Neural crest cell (in vitro differentiated cells): ENCODE measurements at regions not wholly inside any gene's neighbourhood (a gene's known extent, or its start where the extent isn't known, plus 50 kb on each side); places are given as distances from the start of the nearest gene placed in this dataset.

ENCODE experiments used
- DNase-seq: peaks from one replicate; pipeline ENCODE4 v3.0.0; 2021; ENCODE audit warnings: low read depth, mixed read lengths, low spot score
- H3K27ac Mint-ChIP-seq: one replicate; pipeline ENCODE4 v1.8.0; 2021; ENCODE audit warnings: mild to moderate bottlenecking, mixed read lengths; ENCODE audit not compliant: unreplicated experiment
- H3K27me3 Mint-ChIP-seq: 2 replicates; pipeline ENCODE4 v1.8.0; 2021; ENCODE audit warnings: low read depth, mild to moderate bottlenecking, mixed read lengths
- H3K36me3 Mint-ChIP-seq: 2 replicates; pipeline ENCODE4 v1.8.0; 2021; ENCODE audit warnings: low read depth, mild to moderate bottlenecking, mixed read lengths
- H3K4me1 Mint-ChIP-seq: 2 replicates; pipeline ENCODE4 v1.8.0; 2021; ENCODE audit warnings: mixed read lengths
- H3K4me3 Mint-ChIP-seq: one replicate; pipeline ENCODE4 v1.8.0; 2021; ENCODE audit warnings: mild to moderate bottlenecking, mixed read lengths
- H3K9me3 Mint-ChIP-seq: 2 replicates; pipeline ENCODE4 v1.8.0; 2021; ENCODE audit warnings: mixed read lengths
- CTCF ChIP-seq: fragments of 200-600 bp; sonication (generic); conservative IDR thresholded peaks from 2 replicates; pipeline ENCODE4 v1.5.0; 2021; ENCODE audit warnings: antibody characterized with exemption, mild to moderate bottlenecking

GRCh38 chr12:83473408-83474095, 786.8 kb downstream of the TMTC2 start:
- Mint-ChIP-seq H3K27me3 (no peaks in the 10 kb centered on the region), H3K9me3 (no peaks in the 10 kb centered on the region), H3K36me3 (no peaks in the 10 kb centered on the region), H3K27ac (no peak overlapping the region), H3K4me1 (no peaks in the 10 kb centered on the region), H3K4me3 (no peak overlapping the region)
- TF ChIP-seq CTCF = no peak
- DNase-seq = no peak

GRCh38 chr12:83472772-83473171, 786.1 kb downstream of the TMTC2 start:
- TF ChIP-seq CTCF = no peak
- DNase-seq = no peak
- H3K27ac Mint-ChIP-seq = no peak overlapping the region
- H3K9me3 Mint-ChIP-seq = no peaks in the 10 kb centered on the region
- no peak overlapping the region for H3K4me3 Mint-ChIP-seq
- no peaks in the 10 kb centered on the region for H3K4me1 Mint-ChIP-seq
- H3K27me3 Mint-ChIP-seq = no peaks in the 10 kb centered on the region
- no peaks in the 10 kb centered on the region for H3K36me3 Mint-ChIP-seq

- no peak for DNase-seq
- H3K4me3 Mint-ChIP-seq = no peak overlapping the region
- H3K4me1 Mint-ChIP-seq = no peaks in the 10 kb centered on the region
- no peaks in the 10 kb centered on the region for H3K9me3 Mint-ChIP-seq
- no peaks in the 10 kb centered on the region for H3K27me3 Mint-ChIP-seq
- no peak overlapping the region for H3K27ac Mint-ChIP-seq
- no peak for TF ChIP-seq CTCF
- no peaks in the 10 kb centered on the region for H3K36me3 Mint-ChIP-seq
These were observed 785.6 kb downstream of the TMTC2 start for GRCh38 chr12:83472350-83472749.

- no peak for DNase-seq
- no peaks in the 10 kb centered on the region for H3K9me3 Mint-ChIP-seq
These were observed 784.6 kb downstream of the TMTC2 start for GRCh38 chr12:83471341-83471740.

GRCh38 chr12:83470749-83471148, 784.0 kb downstream of the TMTC2 start:
- H3K4me3 Mint-ChIP-seq = no peak overlapping the region
- H3K4me1 Mint-ChIP-seq = no peaks in the 10 kb centered on the region
- H3K36me3 Mint-ChIP-seq = no peaks in the 10 kb centered on the region
- no peaks in the 10 kb centered on the region for H3K9me3 Mint-ChIP-seq
- DNase-seq = no peak
- H3K27ac Mint-ChIP-seq = no peak overlapping the region
- no peaks in the 10 kb centered on the region for H3K27me3 Mint-ChIP-seq
- TF ChIP-seq CTCF = no peak

More at GRCh38 chr12:83471341-83471740, 784.6 kb downstream of the TMTC2 start:
- no peak for TF ChIP-seq CTCF
- Mint-ChIP-seq H3K36me3 (no peaks in the 10 kb centered on the region), H3K27me3 (no peaks in the 10 kb centered on the region), H3K4me3 (no peak overlapping the region), H3K27ac (no peak overlapping the region), H3K4me1 (no peaks in the 10 kb centered on the region)
